GM23338 (cell line): ENCODE measurements at regions not wholly inside any gene's neighbourhood (a gene's known extent, or its start where the extent isn't known, plus 50 kb on each side); places are given as distances from the start of the nearest gene placed in this dataset.
A peak's percentile ranks its signal among the peaks of the same experiment; 100 is the strongest.

Experiments used
- ATAC-seq: fragments of 200-7000 bp; cut with Tn5 transposase; 3 replicates; pipeline ENCODE4 v1.9.1; 2020
- DNase-seq: peaks from one replicate; pipeline ENCODE4 v3.0.0-alpha.2; 2015; ENCODE audit warnings: low spot score
- H2AFZ ChIP-seq: fragments of 200-600 bp; sonication (generic); 2 replicates; pipeline ENCODE4 v1.8.0; 2016; ENCODE audit warnings: antibody characterized with exemption, mild to moderate bottlenecking, moderate library complexity
- H3F3A ChIP-seq: fragments of 200-600 bp; sonication (generic); replicated peaks from 2 replicates; pipeline ENCODE4 v1.8.0; 2017; ENCODE audit warnings: antibody characterized with exemption, mixed run types, low read depth
- H3K27ac ChIP-seq: fragments of 200-600 bp; sonication (generic); 2 replicates; pipeline ENCODE4 v1.6.1; 2016; ENCODE audit warnings: low read depth
- H3K27me3 ChIP-seq: fragments of 200-600 bp; sonication (generic); 2 replicates; pipeline ENCODE4 v1.8.0; 2016; ENCODE audit warnings: mild to moderate bottlenecking, mixed run types, moderate library complexity; ENCODE audit not compliant: insufficient read depth
- H3K36me3 ChIP-seq: fragments of 200-600 bp; sonication (generic); 2 replicates; pipeline ENCODE4 v1.8.0; 2016; ENCODE audit warnings: mild to moderate bottlenecking; ENCODE audit not compliant: insufficient read depth
- H3K4me1 ChIP-seq: fragments of 200-600 bp; sonication (generic); 2 replicates; pipeline ENCODE4 v1.8.0; 2016; ENCODE audit warnings: mild to moderate bottlenecking, moderate library complexity; ENCODE audit not compliant: insufficient read depth
- H3K4me2 ChIP-seq: fragments of 200-600 bp; sonication (generic); 2 replicates; pipeline ENCODE4 v1.7.1; 2017; ENCODE audit warnings: mixed run types
- H3K4me3 ChIP-seq: fragments of 200-600 bp; sonication (generic); 2 replicates; pipeline ENCODE4 v1.6.1; 2016; ENCODE audit warnings: mixed run types
- H3K79me2 ChIP-seq: fragments of 200-600 bp; sonication (generic); replicated peaks from 2 replicates; pipeline ENCODE4 v1.8.0; 2017; ENCODE audit warnings: mild to moderate bottlenecking; ENCODE audit not compliant: insufficient read depth
- H3K9me2 ChIP-seq: fragments of 200-600 bp; sonication (generic); 2 replicates; pipeline ENCODE4 v1.8.0; 2017; ENCODE audit not compliant: insufficient read depth
- H4K20me1 ChIP-seq: fragments of 200-600 bp; sonication (generic); replicated peaks from 2 replicates; pipeline ENCODE4 v1.8.0; 2017; ENCODE audit warnings: mild to moderate bottlenecking; ENCODE audit not compliant: insufficient read depth
- H3K27ac Mint-ChIP-seq: 2 replicates; pipeline ENCODE4 v1.8.0; 2020; ENCODE audit warnings: inconsistent platforms, mild to moderate bottlenecking, moderate library complexity, mixed read lengths
- H3K27me3 Mint-ChIP-seq: 3 replicates; pipeline ENCODE4 v1.8.0; 2022; ENCODE audit warnings: low read depth, mild to moderate bottlenecking, moderate library complexity, mixed read lengths, inconsistent platforms; ENCODE audit not compliant: insufficient read depth, poor library complexity
- H3K36me3 Mint-ChIP-seq: 3 replicates; pipeline ENCODE4 v1.8.0; 2021; ENCODE audit warnings: low read depth, mild to moderate bottlenecking, inconsistent platforms, moderate library complexity, mixed read lengths
- H3K4me1 Mint-ChIP-seq: 3 replicates; pipeline ENCODE4 v1.8.0; 2020; ENCODE audit warnings: mild to moderate bottlenecking, inconsistent platforms, mixed read lengths
- H3K4me3 Mint-ChIP-seq: 3 replicates; pipeline ENCODE4 v1.8.0; 2021; ENCODE audit warnings: moderate library complexity, mild to moderate bottlenecking, inconsistent platforms, mixed read lengths
- H3K9me3 Mint-ChIP-seq: 3 replicates; pipeline ENCODE4 v1.8.0; 2020; ENCODE audit warnings: moderate library complexity, mild to moderate bottlenecking, inconsistent platforms, mixed read lengths
- CREB1 ChIP-seq: fragments of 250-450 bp; sonication (Bioruptor Pico); IDR thresholded peaks from 2 replicates; pipeline ENCODE4 v1.5.0; 2020; ENCODE audit warnings: low read depth, mild to moderate bottlenecking, moderate library complexity
- EZH2 ChIP-seq: fragments of 200-600 bp; sonication (generic); IDR thresholded peaks from one replicate; pipeline ENCODE4 v1.8.0; 2017; ENCODE audit warnings: antibody characterized with exemption, mild to moderate bottlenecking, low read depth; ENCODE audit not compliant: unreplicated experiment
- POLR2AphosphoS5 ChIP-seq: IDR thresholded peaks from 2 replicates; pipeline ENCODE4 v1.6.1; 2016; ENCODE audit warnings: antibody characterized with exemption, low read depth
- STAT1 ChIP-seq: IDR thresholded peaks from one replicate; pipeline ENCODE4 v1.6.1; 2016; ENCODE audit warnings: antibody characterized with exemption; ENCODE audit not compliant: unreplicated experiment
- ZNF114 ChIP-seq: fragments of 250-450 bp; sonication (Bioruptor Pico); IDR thresholded peaks from 2 replicates; pipeline ENCODE4 v1.5.0; 2020; ENCODE audit warnings: mild to moderate bottlenecking, moderate library complexity
- TF ChIP-seq, protein P1 (sequence below), 2 experiments: fragments of 200-600 bp in 1 of 2; sonication (generic) in 1 of 2; conservative IDR thresholded peaks; 2 replicates each; pipeline versions ENCODE4 v1.5.1 to v1.6.1; 2016 to 2017; ENCODE audit warnings: antibody characterized with exemption in 2 of 2, low read depth in 2 of 2, mild to moderate bottlenecking in 2 of 2, moderate library complexity in 1 of 2
- TF ChIP-seq, protein P2 (sequence below): fragments of 250-450 bp; sonication (Bioruptor Pico); IDR thresholded peaks from 2 replicates; pipeline ENCODE4 v1.5.0; 2020; ENCODE audit warnings: mild to moderate bottlenecking, moderate library complexity

DNA sequence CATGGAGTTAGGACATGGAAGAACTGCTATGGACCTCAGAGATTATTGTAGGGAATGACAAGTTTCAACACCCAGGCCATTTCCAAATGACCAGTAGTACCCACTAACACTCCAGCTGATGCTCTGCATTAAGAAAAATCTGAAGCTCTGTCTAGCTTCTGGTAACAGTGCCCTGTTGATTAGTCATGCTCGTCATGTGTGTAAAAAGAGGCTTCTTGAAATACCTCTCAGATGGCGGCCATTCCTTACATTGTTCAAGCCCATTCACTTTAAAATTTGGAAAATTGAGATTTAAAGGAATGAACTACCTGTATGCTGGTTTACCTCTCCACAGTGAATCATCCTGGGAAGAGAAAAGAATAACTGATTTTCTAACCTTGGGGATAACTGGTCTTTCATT lies 527.9 kb upstream of the ARGLU1 start:
- H3K9me2 ChIP-seq = no peaks in the 10 kb centered on the region; the same call in 1 of the 2 replicates
- Mint-ChIP-seq H3K27me3 (no peaks in the 10 kb centered on the region), H3K4me3 (no peak overlapping the region), H3K36me3 (no peaks in the 10 kb centered on the region), H3K9me3 (no peaks in the 10 kb centered on the region), H3K27ac (no peak overlapping the region; the same call in 1 of the 2 replicates), H3K4me1 (peaks cover 5% of the 10 kb centered on the region; the same call in 1 of the 3 replicates)
- H3K27ac ChIP-seq = no peak overlapping the region
- no peaks in the 10 kb centered on the region for H3K79me2 ChIP-seq
- no peaks in the 10 kb centered on the region for H3K4me1 ChIP-seq
- no peaks in the 10 kb centered on the region for H4K20me1 ChIP-seq
- H3K27me3 ChIP-seq = no peaks in the 10 kb centered on the region
- H3K36me3 ChIP-seq = no peaks in the 10 kb centered on the region
- TF ChIP-seq CREB1 (CRISPR knock-in tag) (no peak), ZNF114 (CRISPR knock-in tag) (no peak), EZH2 (no peak), POLR2AphosphoS5 (no peak), STAT1 (no peak)
- TF ChIP-seq, protein P1, sequence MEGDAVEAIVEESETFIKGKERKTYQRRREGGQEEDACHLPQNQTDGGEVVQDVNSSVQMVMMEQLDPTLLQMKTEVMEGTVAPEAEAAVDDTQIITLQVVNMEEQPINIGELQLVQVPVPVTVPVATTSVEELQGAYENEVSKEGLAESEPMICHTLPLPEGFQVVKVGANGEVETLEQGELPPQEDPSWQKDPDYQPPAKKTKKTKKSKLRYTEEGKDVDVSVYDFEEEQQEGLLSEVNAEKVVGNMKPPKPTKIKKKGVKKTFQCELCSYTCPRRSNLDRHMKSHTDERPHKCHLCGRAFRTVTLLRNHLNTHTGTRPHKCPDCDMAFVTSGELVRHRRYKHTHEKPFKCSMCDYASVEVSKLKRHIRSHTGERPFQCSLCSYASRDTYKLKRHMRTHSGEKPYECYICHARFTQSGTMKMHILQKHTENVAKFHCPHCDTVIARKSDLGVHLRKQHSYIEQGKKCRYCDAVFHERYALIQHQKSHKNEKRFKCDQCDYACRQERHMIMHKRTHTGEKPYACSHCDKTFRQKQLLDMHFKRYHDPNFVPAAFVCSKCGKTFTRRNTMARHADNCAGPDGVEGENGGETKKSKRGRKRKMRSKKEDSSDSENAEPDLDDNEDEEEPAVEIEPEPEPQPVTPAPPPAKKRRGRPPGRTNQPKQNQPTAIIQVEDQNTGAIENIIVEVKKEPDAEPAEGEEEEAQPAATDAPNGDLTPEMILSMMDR (conservative IDR thresholded peaks at IDR 0.05; ENCODE audit: low read depth in 2 of 2) = no peak
- TF ChIP-seq, protein P2, sequence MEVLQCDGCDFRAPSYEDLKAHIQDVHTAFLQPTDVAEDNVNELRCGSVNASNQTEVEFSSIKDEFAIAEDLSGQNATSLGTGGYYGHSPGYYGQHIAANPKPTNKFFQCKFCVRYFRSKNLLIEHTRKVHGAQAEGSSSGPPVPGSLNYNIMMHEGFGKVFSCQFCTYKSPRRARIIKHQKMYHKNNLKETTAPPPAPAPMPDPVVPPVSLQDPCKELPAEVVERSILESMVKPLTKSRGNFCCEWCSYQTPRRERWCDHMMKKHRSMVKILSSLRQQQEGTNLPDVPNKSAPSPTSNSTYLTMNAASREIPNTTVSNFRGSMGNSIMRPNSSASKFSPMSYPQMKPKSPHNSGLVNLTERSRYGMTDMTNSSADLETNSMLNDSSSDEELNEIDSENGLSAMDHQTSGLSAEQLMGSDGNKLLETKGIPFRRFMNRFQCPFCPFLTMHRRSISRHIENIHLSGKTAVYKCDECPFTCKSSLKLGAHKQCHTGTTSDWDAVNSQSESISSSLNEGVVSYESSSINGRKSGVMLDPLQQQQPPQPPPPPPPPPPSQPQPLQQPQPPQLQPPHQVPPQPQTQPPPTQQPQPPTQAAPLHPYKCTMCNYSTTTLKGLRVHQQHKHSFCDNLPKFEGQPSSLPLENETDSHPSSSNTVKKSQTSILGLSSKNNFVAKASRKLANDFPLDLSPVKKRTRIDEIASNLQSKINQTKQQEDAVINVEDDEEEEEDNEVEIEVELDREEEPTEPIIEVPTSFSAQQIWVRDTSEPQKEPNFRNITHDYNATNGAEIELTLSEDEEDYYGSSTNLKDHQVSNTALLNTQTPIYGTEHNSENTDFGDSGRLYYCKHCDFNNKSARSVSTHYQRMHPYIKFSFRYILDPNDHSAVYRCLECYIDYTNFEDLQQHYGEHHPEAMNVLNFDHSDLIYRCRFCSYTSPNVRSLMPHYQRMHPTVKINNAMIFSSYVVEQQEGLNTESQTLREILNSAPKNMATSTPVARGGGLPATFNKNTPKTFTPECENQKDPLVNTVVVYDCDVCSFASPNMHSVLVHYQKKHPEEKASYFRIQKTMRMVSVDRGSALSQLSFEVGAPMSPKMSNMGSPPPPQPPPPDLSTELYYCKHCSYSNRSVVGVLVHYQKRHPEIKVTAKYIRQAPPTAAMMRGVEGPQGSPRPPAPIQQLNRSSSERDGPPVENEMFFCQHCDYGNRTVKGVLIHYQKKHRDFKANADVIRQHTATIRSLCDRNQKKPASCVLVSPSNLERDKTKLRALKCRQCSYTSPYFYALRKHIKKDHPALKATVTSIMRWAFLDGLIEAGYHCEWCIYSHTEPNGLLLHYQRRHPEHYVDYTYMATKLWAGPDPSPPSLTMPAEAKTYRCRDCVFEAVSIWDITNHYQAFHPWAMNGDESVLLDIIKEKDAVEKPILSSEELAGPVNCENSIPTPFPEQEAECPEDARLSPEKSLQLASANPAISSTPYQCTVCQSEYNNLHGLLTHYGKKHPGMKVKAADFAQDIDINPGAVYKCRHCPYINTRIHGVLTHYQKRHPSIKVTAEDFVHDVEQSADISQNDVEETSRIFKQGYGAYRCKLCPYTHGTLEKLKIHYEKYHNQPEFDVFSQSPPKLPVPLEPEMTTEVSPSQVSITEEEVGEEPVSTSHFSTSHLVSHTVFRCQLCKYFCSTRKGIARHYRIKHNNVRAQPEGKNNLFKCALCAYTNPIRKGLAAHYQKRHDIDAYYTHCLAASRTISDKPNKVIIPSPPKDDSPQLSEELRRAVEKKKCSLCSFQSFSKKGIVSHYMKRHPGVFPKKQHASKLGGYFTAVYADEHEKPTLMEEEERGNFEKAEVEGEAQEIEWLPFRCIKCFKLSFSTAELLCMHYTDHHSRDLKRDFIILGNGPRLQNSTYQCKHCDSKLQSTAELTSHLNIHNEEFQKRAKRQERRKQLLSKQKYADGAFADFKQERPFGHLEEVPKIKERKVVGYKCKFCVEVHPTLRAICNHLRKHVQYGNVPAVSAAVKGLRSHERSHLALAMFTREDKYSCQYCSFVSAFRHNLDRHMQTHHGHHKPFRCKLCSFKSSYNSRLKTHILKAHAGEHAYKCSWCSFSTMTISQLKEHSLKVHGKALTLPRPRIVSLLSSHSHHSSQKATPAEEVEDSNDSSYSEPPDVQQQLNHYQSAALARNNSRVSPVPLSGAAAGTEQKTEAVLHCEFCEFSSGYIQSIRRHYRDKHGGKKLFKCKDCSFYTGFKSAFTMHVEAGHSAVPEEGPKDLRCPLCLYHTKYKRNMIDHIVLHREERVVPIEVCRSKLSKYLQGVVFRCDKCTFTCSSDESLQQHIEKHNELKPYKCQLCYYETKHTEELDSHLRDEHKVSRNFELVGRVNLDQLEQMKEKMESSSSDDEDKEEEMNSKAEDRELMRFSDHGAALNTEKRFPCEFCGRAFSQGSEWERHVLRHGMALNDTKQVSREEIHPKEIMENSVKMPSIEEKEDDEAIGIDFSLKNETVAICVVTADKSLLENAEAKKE = no peak
- no peak overlapping the region for H3K4me2 ChIP-seq
- H3K4me3 ChIP-seq = no peak overlapping the region
- H3F3A ChIP-seq = no peaks in the 10 kb centered on the region
- DNase-seq (no peak), ATAC-seq (no peak)
- H2AFZ ChIP-seq = peak overlapping the region; percentile 28; the same call in 1 of the 2 replicates
